ENCODE measurements at regions not wholly inside any gene's neighbourhood (a gene's known extent, or its start where the extent isn't known, plus 50 kb on each side); places are given as distances from the start of the nearest gene placed in this dataset.

- TF ChIP-seq POLR2A (IDR thresholded peaks at IDR 0.05): no peak
- TF ChIP-seq, protein P1, sequence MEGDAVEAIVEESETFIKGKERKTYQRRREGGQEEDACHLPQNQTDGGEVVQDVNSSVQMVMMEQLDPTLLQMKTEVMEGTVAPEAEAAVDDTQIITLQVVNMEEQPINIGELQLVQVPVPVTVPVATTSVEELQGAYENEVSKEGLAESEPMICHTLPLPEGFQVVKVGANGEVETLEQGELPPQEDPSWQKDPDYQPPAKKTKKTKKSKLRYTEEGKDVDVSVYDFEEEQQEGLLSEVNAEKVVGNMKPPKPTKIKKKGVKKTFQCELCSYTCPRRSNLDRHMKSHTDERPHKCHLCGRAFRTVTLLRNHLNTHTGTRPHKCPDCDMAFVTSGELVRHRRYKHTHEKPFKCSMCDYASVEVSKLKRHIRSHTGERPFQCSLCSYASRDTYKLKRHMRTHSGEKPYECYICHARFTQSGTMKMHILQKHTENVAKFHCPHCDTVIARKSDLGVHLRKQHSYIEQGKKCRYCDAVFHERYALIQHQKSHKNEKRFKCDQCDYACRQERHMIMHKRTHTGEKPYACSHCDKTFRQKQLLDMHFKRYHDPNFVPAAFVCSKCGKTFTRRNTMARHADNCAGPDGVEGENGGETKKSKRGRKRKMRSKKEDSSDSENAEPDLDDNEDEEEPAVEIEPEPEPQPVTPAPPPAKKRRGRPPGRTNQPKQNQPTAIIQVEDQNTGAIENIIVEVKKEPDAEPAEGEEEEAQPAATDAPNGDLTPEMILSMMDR (IDR thresholded peaks at IDR 0.05): no peak
Observed at GRCh38 chr14:66377574-66377973, 108.6 kb upstream of the CCDC196 start.

Measured in uterus (tissue), 2 donors.